ENCODE measurements at regions not wholly inside any gene's neighbourhood (a gene's known extent, or its start where the extent isn't known, plus 50 kb on each side); places are given as distances from the start of the nearest gene placed in this dataset.
"Not testable (repeated sequence)": the region's sequence is repeated elsewhere in the genome, so short reads cannot be mapped to it uniquely, and the experiment has no call there.

GRCh38 chr7:94778711-94779459 lies 123.0 kb upstream of the SGCE start:
- DNase-seq: no peak
- H3K36me3 ChIP-seq (replicated peaks): no peaks in the 10 kb centered on the region
- H3K27me3 ChIP-seq (replicated peaks): no peaks in the 10 kb centered on the region
- no peak overlapping the region for H3K27ac ChIP-seq
- H3K4me3 ChIP-seq (ENCODE audit: low read depth, low read length): no peak overlapping the region
- TF ChIP-seq, protein P1, sequence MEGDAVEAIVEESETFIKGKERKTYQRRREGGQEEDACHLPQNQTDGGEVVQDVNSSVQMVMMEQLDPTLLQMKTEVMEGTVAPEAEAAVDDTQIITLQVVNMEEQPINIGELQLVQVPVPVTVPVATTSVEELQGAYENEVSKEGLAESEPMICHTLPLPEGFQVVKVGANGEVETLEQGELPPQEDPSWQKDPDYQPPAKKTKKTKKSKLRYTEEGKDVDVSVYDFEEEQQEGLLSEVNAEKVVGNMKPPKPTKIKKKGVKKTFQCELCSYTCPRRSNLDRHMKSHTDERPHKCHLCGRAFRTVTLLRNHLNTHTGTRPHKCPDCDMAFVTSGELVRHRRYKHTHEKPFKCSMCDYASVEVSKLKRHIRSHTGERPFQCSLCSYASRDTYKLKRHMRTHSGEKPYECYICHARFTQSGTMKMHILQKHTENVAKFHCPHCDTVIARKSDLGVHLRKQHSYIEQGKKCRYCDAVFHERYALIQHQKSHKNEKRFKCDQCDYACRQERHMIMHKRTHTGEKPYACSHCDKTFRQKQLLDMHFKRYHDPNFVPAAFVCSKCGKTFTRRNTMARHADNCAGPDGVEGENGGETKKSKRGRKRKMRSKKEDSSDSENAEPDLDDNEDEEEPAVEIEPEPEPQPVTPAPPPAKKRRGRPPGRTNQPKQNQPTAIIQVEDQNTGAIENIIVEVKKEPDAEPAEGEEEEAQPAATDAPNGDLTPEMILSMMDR (IDR thresholded peaks at IDR 0.05; ENCODE audit: low read depth, low read length, missing control alignments): no peak
- in situ Hi-C loops (cut with HindIII; ENCODE audit: low pct_ligation_motif_present, low sequenced_read_pairs): no loop called here

DNA sequence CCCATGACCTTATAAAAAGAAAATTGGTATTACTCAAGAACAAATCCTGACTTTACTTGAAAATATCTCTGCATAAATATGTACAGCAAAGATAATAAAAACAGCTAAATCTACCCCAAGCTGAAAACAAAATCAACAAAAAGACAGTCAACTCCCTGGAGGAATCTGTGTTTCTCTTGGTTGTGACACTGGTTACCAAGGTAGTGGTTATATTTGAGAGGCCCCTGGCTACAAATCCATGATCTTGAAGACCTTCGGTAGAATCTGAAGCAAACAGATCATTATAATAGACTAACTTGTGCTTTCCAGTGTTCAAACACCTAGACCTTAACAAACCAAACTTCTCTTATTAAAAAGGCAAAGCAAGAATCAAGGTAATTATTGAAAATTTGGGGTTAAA lies 123.9 kb upstream of the SGCE start:
- in situ Hi-C loops (cut with HindIII; ENCODE audit: low pct_ligation_motif_present, low sequenced_read_pairs): no loop called here

GRCh38 chr7:94781236-94781635 lies 125.3 kb upstream of the SGCE start:
- in situ Hi-C loops (cut with HindIII; ENCODE audit: low pct_ligation_motif_present, low sequenced_read_pairs): no loop called here

More for the DNA sequence above, 123.9 kb upstream of the SGCE start:
- Histone ChIP-seq H3K4me3 (ENCODE audit: low read depth, low read length) (no peak overlapping the region), H3K27me3 (replicated peaks) (no peaks in the 10 kb centered on the region), H3K36me3 (replicated peaks) (no peaks in the 10 kb centered on the region), H3K27ac (no peak overlapping the region)
- DNase-seq: no peak
- TF ChIP-seq, protein P1 (IDR thresholded peaks at IDR 0.05; ENCODE audit: low read depth, low read length, missing control alignments): no peak

GRCh38 chr7:94782777-94783176 lies 124.6 kb upstream of the PPP1R9A start:
- TF ChIP-seq, protein P1 (IDR thresholded peaks at IDR 0.05; ENCODE audit: low read depth, low read length, missing control alignments): no peak
- in situ Hi-C loops (cut with HindIII; ENCODE audit: low pct_ligation_motif_present, low sequenced_read_pairs): no loop called here
- H3K36me3 ChIP-seq (replicated peaks): no peaks in the 10 kb centered on the region
- H3K4me3 ChIP-seq (ENCODE audit: low read depth, low read length): no peak overlapping the region
- no peak overlapping the region for H3K27ac ChIP-seq
- H3K27me3 ChIP-seq (replicated peaks): no peaks in the 10 kb centered on the region
- DNase-seq: no peak

More at GRCh38 chr7:94781236-94781635, 125.3 kb upstream of the SGCE start:
- no peak overlapping the region for H3K4me3 ChIP-seq (ENCODE audit: low read depth, low read length)
- no peaks in the 10 kb centered on the region for H3K27me3 ChIP-seq (replicated peaks)
- TF ChIP-seq, protein P1 (IDR thresholded peaks at IDR 0.05; ENCODE audit: low read depth, low read length, missing control alignments): no peak
- DNase-seq: no peak
- no peak overlapping the region for H3K27ac ChIP-seq
- H3K36me3 ChIP-seq (replicated peaks): no peaks in the 10 kb centered on the region

GRCh38 chr7:94787285-94787684 lies 120.1 kb upstream of the PPP1R9A start:
- Histone ChIP-seq H3K27me3 (replicated peaks) (no peaks in the 10 kb centered on the region), H3K36me3 (replicated peaks) (no peaks in the 10 kb centered on the region), H3K4me3 (ENCODE audit: low read depth, low read length) (no peak overlapping the region), H3K27ac (no peak overlapping the region)
- TF ChIP-seq, protein P1 (IDR thresholded peaks at IDR 0.05; ENCODE audit: low read depth, low read length, missing control alignments): no peak
- in situ Hi-C loops (cut with HindIII; ENCODE audit: low pct_ligation_motif_present, low sequenced_read_pairs): no loop called here
- DNase-seq: no peak

- H3K4me3 ChIP-seq (ENCODE audit: low read depth, low read length); in situ Hi-C loops (cut with HindIII; ENCODE audit: low pct_ligation_motif_present, low sequenced_read_pairs); H3K27me3 ChIP-seq (replicated peaks); H3K27ac ChIP-seq; DNase-seq; H3K36me3 ChIP-seq (replicated peaks): not testable (repeated sequence)
These were observed 119.0 kb upstream of the PPP1R9A start for GRCh38 chr7:94788378-94788777.

All from brain microvascular endothelial cell (primary cell).